ENCODE measurements at regions not wholly inside any gene's neighbourhood (a gene's known extent, or its start where the extent isn't known, plus 50 kb on each side); places are given as distances from the start of the nearest gene placed in this dataset.

DNA sequence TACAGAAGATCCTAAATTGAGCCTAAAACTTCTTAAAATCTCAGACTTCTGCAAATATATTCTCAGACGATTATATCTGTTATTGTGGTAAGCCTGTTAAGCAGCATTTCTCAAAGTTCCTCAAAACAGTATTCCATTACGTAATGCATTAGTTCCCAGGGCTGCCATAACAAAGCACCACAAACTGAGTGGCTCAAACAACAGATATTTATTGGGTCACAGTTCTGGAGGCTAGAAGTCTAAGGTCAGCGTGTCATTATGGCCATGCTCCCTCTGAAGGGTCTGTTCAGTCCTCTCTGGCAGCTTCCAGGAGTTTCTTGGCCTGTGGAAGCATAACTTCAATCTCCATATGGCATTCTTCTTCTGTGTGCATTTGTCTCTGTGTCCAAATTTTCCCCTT is 103.5 kb upstream of the ST6GALNAC5 start:
- DNase-seq (ENCODE audit: low read depth in 2 of 2), result no peak

DNA sequence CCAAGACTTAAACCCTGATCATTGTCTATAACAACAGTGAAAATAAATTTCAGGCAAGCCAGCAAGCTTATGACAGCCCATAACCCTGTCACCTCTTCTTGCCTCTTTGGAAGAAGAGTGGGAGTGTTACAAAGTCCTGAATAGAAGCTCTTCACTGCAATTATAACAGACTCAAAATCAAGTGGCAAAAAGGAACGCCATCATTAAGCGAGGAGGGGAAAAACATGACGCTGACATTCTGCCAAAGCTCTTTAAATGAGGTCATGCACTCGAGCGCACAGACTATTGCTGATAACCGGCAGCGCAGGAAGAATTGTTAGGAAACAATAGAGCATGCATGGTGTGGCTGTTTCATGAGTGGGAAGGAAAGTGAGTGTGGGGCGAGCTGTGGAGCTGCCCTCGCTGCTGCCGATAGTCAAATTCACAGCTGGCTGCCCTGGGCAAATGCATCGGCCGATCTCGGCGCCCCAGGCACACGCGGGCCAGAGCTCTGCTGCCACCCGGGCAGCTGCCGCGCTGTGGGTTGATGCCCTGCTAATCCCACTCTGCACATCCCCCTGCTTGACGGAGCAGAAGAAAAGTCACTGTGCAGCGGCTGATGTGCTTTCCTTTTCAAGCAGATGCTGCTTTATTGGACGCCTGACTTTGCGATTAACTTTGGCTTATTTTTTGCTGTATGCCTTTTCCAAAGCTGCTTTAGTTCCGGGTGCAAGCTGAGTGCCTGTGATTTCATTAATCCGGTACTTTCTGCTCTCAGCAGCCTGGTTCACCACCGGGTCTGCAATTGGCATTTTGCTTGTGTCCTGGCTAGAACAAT is 102.4 kb upstream of the ST6GALNAC5 start:
- DNase-seq (ENCODE audit: low read depth in 2 of 2), result no peak

DNA sequence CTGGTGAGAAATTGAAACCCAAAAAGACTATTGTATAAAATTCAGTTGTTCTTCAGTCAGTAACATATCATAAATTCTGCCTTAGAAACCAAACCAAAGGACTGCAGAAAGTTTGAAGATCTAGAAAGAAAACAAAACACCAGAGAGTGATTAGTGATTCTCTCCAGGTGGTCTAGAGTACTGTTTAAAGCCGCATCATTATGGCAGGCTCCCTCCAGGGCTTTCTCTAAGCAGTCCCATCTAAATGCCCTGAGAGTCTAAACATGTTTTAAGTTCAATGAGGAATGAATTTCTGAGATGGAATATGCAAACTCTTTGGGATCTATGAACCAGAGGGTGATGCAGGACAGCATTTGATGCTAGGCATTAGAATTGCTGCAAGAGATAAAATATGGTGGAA is 100.9 kb upstream of the ST6GALNAC5 start:
- DNase-seq (ENCODE audit: low read depth in 2 of 2), result no peak

DNA sequence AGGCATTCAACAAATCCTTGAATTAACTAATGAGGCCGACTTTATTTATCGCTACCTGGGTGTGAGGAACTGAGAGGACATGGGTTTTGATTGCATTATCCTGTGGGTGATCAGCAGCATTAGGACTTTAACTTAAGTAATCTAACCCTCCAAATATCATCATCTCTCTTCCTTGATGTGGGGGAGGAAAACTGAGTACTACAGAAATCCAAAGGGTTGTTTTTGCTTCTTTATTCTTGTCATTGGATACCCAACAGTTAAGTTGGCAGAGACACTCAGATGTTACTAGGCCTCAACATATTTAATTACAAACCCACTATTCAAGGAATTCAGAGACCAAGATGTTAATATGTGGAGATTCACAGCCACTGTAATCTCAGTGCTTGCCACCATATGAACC is 97.4 kb upstream of the ST6GALNAC5 start:
- no peak for DNase-seq (ENCODE audit: low read depth in 2 of 2)

DNA sequence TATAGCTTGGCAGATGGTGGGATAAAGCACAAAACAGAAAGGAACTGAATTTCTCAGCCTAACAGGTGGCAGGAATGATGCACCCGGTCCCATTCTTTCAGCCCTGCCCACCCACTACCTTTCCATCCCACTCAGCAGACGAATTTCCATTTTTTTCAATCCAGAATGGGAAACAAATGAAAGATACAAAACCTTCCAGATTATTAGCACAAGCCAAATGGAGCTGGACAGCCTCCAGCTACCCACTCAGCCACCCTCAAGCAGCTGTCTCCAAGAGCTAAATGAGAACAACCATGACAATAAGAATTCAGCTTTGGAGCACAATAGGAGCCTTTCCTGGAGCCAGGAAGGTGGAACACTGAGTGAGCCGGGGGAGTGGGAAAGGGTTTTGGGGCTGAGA is 96.3 kb upstream of the ST6GALNAC5 start:
- no peak for DNase-seq (ENCODE audit: low read depth in 2 of 2)

DNA sequence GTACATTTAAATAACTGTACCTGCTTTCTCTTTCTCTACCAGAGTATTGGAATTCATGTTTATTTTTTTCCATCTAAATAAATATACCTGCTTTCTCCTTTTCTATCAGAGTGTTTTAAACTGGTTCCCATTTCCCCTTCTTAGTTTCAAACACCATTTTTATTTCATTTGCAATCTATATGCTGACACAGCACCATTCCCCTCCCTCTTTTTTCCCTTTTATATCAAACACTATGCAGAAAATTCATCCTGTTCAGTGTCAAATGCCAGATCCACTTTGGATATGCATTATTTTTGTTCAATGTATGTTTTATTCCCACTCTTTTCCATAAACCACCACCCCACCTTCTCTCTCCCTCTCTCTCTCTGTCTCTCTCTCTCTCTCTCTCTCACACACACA is 85.8 kb upstream of the ST6GALNAC5 start:
- no peak for DNase-seq (ENCODE audit: low read depth in 2 of 2)

DNA sequence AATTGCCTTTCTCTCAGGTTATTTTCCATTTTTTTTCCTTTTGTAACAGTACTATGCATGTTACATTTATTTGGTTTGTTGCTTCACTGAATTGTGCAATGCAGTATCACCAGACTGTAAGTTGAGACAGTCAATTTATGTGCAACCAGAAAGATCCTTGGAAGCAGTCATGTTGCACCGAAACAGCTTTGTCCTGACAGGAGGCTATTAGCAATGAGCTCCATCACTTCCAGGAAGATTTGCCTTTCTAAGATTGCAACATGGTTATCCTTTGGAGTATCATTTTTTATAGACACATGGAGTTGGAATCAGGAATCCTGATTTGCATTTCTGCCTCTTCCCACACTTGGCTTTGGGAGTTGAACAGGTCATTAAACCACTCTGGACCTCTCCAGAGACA is 84.5 kb upstream of the ST6GALNAC5 start:
- peak; percentile 51 to 57 for DNase-seq (ENCODE audit: low read depth in 2 of 2)

DNA sequence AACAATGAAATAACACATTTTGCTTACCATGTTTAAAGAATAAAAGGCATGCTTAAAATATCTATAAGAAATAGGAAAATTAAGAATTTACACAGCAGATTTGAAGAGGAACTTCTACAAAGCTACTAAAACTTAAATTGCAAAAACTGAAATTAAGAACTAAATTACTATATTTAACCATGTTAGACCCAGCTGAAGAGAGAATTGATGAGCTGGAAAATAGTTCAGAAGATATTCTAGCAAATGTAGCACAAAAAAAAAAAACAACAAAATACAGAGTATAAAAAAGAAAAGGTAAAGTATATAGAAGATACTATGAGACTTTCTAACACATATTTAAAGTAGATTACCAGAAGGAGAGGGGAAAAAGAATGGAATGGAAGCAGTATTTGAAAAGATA is 82.8 kb upstream of the ST6GALNAC5 start:
- no peak for DNase-seq (ENCODE audit: low read depth in 2 of 2)

DNA sequence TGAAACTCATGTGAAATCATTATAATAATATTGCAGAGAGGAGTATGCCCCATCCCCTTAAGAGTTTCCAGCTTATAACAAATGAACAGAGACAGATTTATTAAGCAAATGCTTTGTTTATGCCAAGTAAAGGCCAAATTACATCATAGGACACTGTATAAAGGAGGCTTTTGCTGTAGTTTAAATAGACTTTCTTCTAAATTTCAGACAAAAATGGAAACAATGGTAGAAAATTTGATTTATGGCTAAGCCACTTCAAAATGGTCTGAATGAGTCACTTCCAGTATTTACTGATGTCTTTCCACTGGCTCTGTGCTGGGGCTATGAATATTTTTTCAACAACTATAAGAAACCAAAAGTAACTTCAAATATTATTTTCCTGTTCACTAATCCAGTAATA is 81.1 kb upstream of the ST6GALNAC5 start:
- DNase-seq (ENCODE audit: low read depth in 2 of 2), result no peak

DNA sequence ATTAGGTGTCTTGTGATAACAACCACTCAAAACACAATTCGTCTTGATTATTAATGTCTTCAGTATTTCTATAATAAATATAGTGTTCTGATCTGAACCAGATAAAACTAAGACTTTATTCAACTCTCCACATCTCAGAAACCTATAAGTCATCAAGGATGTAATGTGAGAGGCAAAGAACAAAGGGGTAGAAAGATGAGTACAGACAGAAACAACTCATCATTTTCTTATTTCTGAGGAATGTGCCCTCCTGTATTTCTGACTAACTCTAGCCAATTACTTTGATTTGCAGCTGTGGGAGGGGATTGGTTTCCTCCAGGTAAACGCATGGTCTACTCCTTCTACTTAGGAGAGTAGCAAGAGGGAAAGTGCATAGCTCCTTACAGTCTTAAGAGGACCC is 73.7 kb upstream of the ST6GALNAC5 start:
- DNase-seq (ENCODE audit: low read depth in 2 of 2), result no peak

DNA sequence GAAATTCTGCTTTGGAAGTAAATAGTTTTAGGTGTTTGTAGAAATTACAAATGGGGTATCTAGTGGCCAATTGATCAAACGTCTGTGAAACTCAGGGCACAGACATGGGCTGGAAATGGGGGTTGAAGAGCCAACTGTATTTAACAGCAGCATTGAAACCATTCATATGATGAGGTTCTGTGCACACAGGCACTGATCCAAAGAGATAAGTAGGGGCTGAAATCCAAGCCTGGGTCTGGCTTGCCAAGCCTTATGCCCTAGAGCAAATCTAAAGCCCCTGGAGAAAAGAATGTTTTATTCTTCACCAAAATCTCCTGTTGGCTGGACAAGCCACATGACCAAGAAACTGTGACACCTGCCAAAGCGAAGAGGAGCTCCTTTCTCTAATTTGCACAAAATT is 67.6 kb upstream of the ST6GALNAC5 start:
- no peak for DNase-seq (ENCODE audit: low read depth in 2 of 2)

DNA sequence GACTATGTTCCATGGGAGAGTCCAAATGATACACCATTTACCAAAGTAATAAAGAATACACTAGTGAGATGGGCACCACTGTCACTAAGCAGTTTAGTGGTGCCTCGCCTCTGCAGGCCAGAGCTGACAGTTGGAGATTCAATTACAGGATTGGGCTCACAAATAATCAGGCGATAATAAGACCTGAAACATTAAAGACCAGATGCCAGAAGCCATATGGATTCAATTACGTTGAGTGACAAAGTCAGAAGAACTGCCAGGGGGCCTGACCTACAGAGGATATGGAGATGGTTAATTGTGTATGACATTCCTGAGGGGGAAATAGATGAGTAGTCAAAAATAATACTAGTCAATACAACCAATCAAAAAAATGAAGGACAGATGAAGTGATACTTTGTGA is 65.2 kb upstream of the ST6GALNAC5 start:
- no peak for DNase-seq (ENCODE audit: low read depth in 2 of 2)

DNA sequence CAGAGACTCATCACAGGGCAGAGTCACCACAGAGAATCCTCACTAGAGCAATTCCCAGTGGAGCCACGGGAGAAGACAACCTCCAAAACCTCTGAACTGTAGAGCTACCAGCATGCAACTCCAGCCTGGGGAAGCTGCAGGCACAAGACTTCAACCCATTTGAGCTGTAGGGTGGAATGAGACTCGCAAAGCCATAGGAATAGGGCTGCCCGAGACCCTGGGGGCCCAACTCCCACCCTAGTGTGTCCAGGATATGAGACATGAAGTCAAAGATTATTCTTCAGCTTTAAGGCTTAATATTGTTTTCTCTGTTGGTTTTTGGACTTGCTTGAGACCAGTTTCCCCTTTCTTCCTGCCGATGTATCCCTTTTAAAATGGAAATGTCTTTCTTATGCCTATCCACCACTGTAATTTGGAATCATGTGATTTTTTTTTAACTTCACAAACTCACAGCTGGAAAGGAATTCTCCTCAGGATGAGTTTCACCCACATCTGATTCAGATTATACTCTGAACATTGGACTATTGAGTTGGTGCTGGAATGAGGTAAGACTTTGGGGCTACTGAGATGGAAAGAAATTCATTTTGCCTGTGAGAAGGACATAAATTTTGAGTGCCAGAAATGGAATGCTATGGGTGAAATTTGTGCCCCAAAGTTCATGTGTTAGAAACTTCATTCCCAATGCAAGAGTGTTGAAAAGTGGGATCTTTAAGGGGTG is 59.6 kb upstream of the ST6GALNAC5 start:
- DNase-seq (ENCODE audit: low read depth in 2 of 2), result peak; percentile 17 to 18

Measured in fibroblast of skin of left quadriceps (primary cell).